ENCODE measurements at regions not wholly inside any gene's neighbourhood (a gene's known extent, or its start where the extent isn't known, plus 50 kb on each side); places are given as distances from the start of the nearest gene placed in this dataset.
"Not testable (repeated sequence)": the region's sequence is repeated elsewhere in the genome, so short reads cannot be mapped to it uniquely, and the experiment has no call there.

DNA sequence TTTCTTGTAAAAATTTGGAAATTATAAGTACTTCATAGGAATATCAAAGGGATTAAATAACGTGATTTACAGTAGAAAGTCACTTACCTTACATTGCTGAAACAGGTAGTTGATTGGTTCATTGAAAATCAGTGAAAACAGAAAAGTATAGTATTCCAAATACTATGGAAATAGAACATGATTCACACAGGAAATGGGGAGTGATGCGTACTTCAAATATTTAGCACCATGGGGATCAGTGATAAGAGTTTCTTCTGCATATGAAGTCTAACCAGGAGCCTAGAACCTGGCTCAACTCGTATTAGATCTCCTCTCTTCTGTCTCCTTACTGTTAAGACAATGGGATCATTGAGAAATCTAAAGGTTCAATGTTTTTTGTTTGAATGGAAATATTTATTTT lies 133.3 kb downstream of the FAM174A start:
- TF ChIP-seq, protein P1, sequence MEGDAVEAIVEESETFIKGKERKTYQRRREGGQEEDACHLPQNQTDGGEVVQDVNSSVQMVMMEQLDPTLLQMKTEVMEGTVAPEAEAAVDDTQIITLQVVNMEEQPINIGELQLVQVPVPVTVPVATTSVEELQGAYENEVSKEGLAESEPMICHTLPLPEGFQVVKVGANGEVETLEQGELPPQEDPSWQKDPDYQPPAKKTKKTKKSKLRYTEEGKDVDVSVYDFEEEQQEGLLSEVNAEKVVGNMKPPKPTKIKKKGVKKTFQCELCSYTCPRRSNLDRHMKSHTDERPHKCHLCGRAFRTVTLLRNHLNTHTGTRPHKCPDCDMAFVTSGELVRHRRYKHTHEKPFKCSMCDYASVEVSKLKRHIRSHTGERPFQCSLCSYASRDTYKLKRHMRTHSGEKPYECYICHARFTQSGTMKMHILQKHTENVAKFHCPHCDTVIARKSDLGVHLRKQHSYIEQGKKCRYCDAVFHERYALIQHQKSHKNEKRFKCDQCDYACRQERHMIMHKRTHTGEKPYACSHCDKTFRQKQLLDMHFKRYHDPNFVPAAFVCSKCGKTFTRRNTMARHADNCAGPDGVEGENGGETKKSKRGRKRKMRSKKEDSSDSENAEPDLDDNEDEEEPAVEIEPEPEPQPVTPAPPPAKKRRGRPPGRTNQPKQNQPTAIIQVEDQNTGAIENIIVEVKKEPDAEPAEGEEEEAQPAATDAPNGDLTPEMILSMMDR (conservative IDR thresholded peaks at IDR 0.05) = no peak
- Mint-ChIP-seq H3K4me3 (no peak overlapping the region), H3K27me3 (ENCODE audit: low read depth) (no peaks in the 10 kb centered on the region), H3K36me3 (ENCODE audit: low read depth) (no peaks in the 10 kb centered on the region), H3K27ac (ENCODE audit: unreplicated experiment) (no peak overlapping the region), H3K9me3 (peaks cover 2% of the 10 kb centered on the region), H3K4me1 (peaks cover 5% of the 10 kb centered on the region)
- no peak for DNase-seq (ENCODE audit: low read depth, low spot score)

DNA sequence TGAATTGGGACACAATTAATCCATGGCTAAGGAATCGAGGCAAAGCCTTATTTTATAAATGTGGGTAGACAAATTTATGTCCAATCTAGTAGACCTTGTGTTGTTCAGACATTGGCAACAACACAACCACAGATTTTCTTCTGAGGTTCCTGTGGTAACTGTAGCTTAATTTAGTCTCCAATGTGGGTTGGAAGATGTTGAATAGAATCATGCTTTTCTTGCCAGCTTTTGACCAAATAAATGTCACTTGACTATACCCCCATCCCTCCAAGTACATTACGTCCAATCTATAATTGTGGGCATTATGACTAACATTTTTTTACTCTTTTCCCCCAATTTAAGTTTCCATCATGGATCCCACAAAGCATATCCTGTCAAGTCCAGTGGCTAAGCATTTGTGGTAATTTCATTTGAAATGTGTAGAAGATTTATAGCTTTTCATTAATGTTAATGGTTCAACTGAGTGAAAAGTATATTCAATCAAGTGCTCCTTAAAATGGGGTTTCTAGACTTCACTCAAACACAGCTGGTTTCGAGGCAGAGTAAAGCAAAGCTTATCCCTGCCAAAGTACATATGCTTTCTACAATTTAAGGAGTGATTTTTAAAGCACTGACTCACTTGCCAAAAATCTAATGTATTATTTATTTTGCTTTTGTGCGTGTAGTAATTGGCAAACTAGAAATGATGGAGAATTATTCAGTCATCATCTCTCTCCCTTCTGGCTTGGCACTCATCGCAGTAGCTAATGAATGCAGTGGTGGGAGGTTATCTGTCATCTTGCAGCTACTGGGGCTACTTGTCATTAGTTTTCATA lies 141.8 kb downstream of the FAM174A start:
- no peaks in the 10 kb centered on the region for H3K36me3 Mint-ChIP-seq (ENCODE audit: low read depth)

DNA sequence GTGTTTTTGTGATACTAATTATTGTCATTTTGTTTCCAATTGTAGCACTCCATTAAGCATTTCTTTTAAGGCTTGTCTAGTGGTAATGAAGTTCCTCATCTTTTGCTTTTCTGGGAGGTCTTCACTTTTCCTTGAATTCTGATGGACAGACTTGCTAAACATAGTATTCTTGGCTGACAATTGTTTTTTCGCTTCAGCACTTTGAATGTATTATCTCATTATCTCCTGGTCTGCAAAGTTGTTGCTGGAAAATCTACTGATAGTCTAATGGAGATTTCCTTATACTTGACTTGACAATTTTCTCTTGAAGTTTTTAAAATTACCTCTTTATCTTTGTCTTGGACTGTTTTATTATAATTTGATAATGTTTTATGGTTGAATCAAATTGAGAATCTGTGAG lies 147.5 kb downstream of the FAM174A start:
- Mint-ChIP-seq H3K36me3 (ENCODE audit: low read depth) (peaks cover 10% of the 10 kb centered on the region), H3K27ac (ENCODE audit: unreplicated experiment) (no peak overlapping the region)
- TF ChIP-seq, protein P1 (conservative IDR thresholded peaks at IDR 0.05) = no peak

More for the DNA sequence above, 141.8 kb downstream of the FAM174A start:
- Mint-ChIP-seq H3K9me3 (peaks cover 7% of the 10 kb centered on the region), H3K4me1 (no peaks in the 10 kb centered on the region), H3K27me3 (ENCODE audit: low read depth) (no peaks in the 10 kb centered on the region), H3K4me3 (no peak overlapping the region), H3K27ac (ENCODE audit: unreplicated experiment) (no peak overlapping the region)
- TF ChIP-seq, protein P1 (conservative IDR thresholded peaks at IDR 0.05) = no peak
- no peak for DNase-seq (ENCODE audit: low read depth, low spot score)

DNA sequence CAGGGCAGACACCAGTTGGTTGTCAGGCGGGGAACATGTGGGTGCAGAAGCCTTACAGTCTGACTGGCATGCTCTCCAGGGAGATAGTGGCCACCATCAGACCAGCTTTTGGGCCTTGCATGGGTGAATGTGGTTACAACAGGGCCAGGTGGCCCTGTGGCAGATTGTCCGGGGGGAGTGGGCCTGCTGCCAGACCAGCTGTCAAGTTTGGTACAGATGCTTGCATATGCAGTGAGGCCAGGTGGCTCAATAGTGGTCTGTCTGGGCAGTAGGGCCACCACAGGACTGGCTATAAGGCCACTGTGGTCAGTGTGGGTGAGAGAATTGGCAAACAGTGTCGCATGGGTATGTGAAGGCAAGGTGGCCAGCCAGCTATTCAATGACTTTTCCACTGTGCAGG lies 148.7 kb downstream of the FAM174A start:
- no peak for DNase-seq (ENCODE audit: low read depth, low spot score)
- TF ChIP-seq, protein P1 (conservative IDR thresholded peaks at IDR 0.05) = no peak
- no peaks in the 10 kb centered on the region for H3K4me1 Mint-ChIP-seq
- H3K27me3 Mint-ChIP-seq (ENCODE audit: low read depth) = no peaks in the 10 kb centered on the region
- H3K27ac Mint-ChIP-seq (ENCODE audit: unreplicated experiment) = no peak overlapping the region
- H3K4me3 Mint-ChIP-seq = no peak overlapping the region
- peaks cover 10% of the 10 kb centered on the region for H3K36me3 Mint-ChIP-seq (ENCODE audit: low read depth)
- peaks cover 17% of the 10 kb centered on the region for H3K9me3 Mint-ChIP-seq

More for the DNA sequence above, 147.5 kb downstream of the FAM174A start:
- no peaks in the 10 kb centered on the region for H3K27me3 Mint-ChIP-seq (ENCODE audit: low read depth)
- H3K9me3 Mint-ChIP-seq = peaks cover 17% of the 10 kb centered on the region
- no peak for DNase-seq (ENCODE audit: low read depth, low spot score)
- no peak overlapping the region for H3K4me3 Mint-ChIP-seq
- no peaks in the 10 kb centered on the region for H3K4me1 Mint-ChIP-seq

DNA sequence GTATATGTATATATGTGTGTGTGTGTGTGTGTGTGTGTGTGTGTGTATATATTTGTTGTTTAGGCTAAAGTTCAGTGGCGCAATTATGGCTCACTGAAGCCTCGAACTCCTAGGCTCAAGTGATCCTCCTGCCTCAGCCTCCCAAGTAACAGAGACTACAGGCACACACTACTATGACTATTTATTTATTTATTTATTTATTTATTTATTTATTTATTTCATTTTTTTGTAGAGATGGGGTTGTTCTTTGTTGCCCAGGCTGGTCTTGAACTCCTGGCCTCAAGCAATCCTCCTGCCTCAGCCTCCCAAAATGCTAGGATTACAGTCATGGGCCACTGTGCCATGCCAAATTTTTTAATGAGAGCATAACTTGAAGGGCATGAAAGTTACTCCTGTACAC lies 149.9 kb downstream of the FAM174A start:
- DNase-seq (ENCODE audit: low read depth, low spot score); H3K4me3 Mint-ChIP-seq; H3K27ac Mint-ChIP-seq (ENCODE audit: unreplicated experiment); H3K27me3 Mint-ChIP-seq (ENCODE audit: low read depth); H3K4me1 Mint-ChIP-seq: not testable (repeated sequence)
- Mint-ChIP-seq H3K36me3 (ENCODE audit: low read depth) (peaks cover 10% of the 10 kb centered on the region), H3K9me3 (peaks cover 17% of the 10 kb centered on the region)

DNA sequence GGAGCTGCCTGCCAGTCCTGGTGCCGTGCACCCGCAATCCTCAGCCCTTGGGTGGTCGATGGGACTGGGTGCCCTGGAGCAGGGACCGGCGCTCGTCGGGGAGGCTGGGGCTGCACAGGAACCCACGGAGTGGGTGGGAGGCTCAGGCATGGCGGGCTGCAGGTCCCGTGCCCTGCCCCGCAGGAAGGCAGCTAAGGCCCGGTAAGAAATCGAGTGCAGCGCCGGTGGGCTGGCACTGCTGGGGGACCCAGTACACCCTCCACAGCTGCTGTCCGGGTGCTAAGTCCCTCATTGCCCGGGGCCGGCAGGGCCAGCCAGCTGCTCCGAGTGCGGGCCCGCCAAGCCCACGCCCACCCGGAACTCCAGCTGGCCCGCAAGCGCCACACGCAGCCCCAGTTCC lies 153.7 kb downstream of the FAM174A start:
- not testable (repeated sequence) for DNase-seq (ENCODE audit: low read depth, low spot score); H3K4me3 Mint-ChIP-seq; H3K4me1 Mint-ChIP-seq; H3K9me3 Mint-ChIP-seq; H3K36me3 Mint-ChIP-seq (ENCODE audit: low read depth); H3K27ac Mint-ChIP-seq (ENCODE audit: unreplicated experiment); H3K27me3 Mint-ChIP-seq (ENCODE audit: low read depth)
